Tongue (tissue), 1 donor: ENCODE measurements at regions not wholly inside any gene's neighbourhood (a gene's known extent, or its start where the extent isn't known, plus 50 kb on each side); places are given as distances from the start of the nearest gene placed in this dataset.
A peak's percentile ranks its signal among the peaks of the same experiment; 100 is the strongest.
"Not testable (repeated sequence)": the region's sequence is repeated elsewhere in the genome, so short reads cannot be mapped to it uniquely, and the experiment has no call there.

Experiments used
- DNase-seq: peaks from one replicate; pipeline ENCODE4 v3.0.0-alpha.2; 2015

DNA sequence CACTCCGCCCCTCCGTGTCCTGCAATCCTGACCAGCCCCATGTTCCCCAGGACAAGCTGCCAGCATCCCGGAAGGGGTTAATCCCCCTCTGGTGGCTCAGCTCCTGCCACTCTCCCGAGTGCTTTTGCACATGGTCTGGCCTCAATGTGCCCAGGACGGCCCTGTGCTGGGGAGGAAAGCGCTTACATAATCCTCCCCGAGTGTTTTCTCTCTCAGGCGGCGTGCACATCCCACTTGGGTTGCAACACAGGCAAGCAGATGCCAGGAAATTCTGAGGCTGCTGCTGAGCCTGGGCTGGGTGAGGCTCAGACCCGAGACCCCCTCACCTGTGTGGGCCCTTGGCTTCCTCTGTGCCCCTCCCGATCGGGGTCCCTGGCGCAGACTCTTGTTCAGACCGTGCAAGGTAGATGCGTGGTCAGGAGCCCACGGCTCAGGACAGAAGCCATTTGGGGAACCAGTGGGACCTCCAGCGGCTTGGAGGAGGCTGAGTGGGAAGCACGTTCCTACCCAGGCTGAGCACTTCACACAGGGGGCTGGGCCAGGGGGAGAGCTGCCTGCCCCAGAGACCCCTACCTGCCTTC, 144.7 kb downstream of the LAT start:
- DNase-seq, result not testable (repeated sequence)

DNA sequence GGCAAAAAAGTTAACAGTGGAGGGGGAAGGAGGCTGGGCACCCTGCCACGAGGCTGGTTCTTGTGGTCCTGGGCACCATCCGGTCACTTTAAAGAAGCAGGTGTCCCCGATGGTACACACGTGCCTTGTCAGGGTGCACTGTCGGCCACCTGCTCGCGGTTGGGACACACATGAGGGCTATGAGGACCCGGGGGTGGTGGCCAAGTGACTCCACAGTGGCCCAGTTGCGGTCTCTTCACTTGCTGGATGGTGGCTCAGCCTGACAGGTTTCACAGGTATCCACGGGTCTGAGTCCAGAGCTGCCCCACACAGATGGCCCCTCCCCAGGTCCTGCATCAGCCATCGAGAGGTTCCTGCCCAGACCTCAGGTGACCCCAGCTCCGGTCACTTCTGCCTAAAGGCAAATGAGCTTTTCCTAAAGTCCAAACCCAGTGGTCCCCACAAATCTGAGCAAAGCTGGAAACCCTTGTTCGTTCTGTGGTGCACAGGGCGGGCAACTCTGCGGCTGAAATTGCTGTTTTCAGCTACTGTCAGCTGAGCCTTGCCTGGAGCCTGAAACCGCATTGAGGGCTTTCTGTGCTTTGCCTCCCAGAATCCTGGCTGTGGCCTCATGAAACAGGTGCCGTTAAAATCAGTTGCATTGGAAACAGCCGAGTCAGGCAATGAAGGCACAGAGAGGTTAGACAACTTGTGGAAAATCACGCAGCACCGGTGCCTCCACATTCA, 144.0 kb downstream of the LAT start:
- DNase-seq, result not testable (repeated sequence)

DNA sequence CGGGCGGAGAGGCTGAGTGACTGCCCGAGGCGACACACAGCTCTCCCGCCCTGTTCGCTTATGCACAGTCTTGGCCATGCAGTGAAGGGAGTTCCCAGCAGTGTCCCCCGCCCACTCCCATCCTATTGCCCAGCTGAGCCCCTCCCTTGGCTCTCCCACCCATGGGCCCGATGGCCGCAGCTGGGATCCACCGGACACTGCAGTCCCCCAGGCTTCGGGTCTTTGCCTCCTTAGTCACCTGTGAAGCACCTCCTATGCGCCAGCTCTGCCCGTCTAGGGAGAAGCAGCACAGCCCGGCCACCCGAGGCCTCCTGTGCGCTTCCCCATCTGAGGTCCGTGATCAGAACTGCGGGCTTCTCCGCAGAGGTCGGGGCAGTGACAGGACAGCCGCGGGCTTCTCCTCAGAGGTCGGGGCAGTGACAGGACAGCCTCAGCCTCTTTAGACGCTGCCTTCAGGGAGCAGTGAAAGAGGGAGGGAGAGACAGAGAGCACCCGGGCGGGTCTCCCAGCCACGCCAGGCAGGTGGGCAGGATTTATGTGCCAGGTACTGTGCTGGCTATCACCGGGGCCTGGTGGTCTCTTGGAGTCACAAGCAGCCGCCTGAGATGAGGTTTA, 143.1 kb downstream of the LAT start:
- not testable (repeated sequence) for DNase-seq

DNA sequence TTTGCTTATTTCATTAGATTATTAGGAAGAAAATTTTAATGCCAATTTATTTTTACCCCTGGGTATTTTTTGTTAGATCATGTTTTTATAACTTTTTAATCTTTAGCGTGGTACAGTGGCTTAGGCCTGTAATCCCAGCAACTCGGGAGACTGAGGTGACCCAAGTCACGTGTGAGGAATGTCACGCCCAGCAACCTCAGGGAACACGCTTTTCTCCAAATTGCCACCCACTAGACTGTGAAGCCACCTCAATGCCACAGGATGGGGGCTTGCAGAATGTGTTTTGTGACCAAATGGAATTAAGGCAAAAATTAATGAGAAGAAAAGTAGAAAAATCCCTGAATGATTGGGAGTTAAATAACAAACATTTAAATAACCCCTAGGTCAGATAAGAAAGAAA, 141.8 kb downstream of the LAT start:
- no peak for DNase-seq

DNA sequence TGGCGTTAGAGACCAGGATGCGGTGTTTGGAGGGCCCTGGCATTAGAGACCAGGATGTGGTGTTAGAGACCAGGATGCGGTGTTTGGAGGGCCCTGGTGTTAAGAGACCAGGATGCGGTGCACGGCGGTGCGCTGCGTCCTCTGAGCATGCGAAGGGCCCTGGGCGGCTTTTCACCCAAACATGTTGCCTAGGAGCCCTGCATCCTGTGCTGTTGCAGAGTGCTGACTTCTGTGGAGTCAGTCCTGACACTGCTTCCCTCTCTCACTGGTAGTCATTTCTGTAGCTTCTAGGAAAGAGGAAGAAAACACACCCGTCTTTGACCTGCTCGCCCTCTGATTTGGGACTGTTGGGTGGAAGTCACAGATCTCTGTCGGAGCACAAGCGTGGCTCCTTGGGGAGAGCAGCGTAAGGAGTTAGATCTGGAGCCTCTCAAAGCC, 141.2 kb downstream of the LAT start:
- DNase-seq, result no peak

DNA sequence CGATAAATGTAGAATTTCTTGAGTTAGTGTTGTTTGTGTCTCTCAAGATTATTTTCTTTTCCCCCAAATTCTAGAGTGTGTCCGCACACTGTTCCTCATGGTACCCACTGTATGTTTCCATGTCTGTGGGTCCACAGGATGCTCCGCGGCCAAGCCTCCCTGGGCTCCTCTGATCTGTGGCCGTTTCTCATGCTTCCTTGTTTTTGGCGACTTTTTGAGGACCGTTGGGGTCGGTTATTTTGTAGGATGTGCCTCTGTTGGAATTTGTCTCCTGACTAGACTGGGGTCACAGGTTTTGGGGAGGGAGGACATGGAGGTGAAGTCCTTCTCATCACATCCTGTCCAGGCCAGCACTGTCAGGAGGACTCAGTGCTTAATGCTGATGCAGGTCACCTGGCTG, 140.0 kb downstream of the LAT start:
- no peak for DNase-seq

DNA sequence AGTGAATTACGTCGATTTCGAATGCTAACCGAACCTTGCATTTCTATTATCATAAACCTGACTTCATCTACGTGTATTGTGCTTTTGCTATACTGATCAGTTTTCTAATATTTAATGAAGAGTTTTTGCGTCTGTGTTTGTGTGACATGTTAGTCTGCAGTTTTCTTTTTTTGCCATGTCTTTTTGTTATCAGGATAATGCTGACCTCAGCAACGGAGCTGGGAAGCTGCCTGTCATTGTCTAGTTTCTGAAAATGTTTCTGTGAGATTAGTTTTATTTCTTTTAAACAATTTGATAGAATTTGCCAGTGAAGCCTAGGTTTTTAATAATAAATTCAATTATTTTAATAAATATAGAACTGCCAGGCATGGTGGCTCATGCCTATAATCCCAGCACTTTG, 139.3 kb downstream of the LAT start:
- not testable (repeated sequence) for DNase-seq

DNA sequence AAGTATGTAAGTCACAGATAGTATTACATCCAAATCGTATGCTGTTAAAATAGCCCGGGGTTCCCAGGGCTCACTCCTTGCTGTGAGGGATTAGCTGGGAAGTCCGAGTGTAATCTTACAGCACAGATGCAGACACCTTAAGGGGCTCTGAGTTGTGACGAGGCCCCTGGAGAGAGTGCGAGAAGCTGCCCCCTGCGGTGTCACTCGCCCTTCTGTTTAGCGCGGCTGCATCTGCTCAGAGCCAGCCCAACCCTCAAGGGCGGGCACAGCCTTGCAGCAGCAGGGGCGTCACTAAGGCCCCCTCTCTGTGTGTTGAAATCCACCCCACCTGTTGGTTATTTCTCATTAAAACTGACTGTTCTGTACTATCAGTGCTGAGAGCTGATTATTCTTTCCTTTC, 135.8 kb downstream of the LAT start:
- DNase-seq, result peak; percentile 42

DNA sequence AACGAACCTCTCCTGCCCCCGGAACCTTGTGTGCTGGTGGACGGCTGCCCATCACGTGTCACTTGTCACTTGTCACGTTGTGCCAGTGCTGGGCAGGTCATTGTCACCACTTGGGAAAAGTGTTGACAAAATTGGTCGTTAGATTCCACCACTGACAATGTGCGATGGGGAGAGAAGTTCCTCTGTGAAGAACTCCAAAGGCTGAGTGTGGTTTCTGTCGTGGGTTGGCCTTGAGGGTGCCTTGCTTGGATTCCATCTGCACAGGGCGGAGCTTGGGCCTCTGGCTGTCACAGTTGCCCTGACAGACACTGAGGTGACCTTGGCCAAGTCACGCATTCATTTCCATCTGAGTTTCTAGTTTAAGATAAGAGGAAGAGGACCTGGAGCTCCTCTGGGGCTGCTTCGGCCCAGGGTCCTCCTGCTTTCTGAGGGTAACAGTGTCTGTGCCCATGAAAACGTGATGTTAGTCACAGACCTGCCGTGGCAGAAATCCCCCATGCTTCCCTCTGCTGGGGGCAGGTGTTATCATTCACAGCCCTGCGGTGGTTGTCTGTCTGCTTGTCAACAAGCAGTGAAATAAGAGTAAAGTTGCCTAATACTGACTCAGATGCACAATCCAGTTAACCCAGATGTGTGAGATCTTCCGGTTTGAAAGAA, 133.6 kb downstream of the LAT start:
- DNase-seq, result not testable (repeated sequence)

DNA sequence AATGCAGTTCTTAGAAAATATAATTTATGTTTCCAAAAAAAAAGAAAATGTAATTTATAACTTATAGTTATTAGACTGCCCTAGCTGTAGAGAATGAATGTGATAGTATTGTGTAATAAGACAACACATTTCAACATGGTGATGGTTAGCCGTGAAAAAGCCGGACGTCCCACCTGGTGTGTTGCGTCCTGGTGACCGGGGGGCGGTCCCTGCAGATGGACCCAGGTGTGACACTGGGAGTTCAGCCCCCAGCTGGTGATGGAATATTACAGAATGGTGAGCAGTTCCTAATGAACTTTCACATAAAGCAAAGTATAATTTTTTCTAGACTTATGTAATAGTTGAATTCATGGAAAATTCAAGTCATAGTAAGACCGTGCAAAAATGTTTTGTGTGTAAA, 132.8 kb downstream of the LAT start:
- DNase-seq, result no peak

DNA sequence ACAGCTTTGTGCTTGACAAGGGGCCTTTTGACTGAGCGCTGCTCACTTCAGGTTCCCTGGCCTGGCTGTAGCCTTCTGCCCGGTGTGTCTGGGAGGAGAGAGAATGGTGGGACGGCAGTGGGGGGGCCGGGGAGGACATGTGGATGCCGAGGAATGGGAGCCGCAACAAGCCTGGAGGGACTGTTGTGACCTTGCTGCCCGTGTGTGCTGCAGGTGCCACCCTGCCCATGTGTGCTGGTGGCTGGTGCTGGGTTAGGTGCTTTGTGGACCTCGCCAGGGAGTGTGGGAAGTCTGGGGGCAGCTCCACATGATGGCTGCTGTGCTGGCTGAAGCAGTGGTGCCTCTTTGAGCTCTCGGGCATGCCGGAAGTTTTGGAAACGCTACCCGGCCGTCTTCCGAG, 132.1 kb downstream of the LAT start:
- no peak for DNase-seq

DNA sequence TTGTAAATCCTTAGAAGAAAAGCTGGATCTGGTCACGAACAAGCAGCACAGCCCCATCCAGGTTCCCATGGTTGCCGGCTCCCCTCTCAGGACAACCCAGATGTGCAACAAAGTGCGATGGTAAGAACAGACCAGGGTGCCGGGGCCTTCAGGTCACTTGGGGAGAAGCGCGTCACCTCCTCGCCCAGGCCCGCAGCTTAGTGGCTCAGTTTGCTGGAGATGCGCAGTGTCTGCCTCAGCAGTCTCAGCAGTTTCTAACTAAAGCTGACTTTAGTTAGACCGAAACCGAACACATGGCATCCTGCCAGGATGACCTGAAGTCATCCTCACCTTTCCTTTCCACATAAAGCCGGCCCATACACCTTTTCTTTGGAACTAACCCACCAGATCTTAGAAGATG, 131.4 kb downstream of the LAT start:
- not testable (repeated sequence) for DNase-seq

DNA sequence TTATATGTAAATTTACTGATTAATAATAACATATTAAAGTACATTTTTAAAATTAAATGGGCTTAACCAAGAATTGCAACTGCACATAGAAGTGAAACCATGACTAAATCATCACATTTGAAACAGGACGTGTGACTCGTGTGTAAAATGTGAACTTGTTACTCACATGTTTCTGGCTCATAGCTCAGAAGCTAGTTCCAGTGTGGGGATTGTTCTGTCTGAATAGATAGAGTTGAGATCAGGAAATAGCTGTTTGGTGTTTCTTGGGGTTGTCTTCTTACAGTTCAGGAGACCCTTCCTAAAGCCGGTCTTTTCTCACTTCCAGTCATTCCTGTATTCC, 130.9 kb downstream of the LAT start:
- DNase-seq, result peak; percentile 35

DNA sequence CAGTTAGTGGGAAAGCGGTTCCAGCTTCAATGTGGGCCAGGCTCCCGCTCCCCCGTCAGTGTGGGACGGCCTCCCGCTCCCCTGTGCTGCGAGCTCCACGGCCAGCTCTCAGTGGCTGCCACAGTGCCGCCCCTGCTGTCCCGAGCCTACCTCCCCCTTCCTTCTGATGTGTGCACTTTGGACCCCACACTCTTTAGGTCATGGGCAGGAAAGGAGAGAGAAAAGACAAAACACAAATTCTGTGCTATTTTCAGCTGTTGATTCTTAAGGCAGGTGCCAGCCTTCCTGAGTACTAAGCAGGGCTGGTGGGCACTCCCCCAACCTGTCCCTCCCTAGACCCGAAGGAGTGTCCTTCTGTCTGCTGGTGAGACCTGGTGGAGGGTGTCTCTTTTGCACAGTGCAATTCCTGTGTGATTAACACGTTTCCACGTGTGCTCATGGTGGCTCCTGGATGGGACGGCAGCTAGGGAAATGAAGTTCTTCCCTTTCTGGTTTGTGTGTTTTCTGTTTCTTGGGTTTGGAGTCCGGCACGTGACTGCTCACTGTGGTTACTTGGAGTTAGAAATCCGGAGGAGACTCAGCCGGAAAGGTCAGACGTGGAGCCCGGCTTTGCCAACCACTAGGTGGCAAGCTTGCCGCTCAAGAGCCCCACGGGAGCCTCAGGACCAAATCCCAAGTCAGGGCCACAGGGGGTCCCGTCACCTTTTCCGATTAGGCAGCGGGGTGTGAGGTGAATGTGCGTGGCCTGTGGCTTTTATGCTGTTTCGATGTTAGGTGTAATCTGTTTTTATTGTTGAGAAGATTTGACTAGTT, 130.3 kb downstream of the LAT start:
- DNase-seq, result peak; percentile 37

DNA sequence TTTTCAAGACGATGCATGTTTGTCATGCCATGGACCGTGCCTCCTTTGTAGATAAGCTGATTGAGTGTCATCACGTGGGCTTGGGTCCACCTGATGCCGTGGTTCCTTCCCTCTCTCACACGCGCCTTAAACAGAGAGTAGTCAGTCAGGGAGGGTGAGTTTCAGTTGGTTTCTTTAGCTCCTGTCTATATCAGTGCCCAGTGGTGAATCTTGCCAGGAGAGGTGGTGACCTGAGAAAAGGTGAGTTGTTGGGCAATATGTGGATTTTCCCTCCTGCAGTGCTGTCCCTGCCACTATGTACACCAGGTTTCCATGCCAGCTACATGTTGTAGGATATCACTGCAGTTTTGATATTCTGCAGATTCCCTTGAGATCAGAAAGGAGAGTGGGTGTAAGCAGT, 129.7 kb downstream of the LAT start:
- no peak for DNase-seq

DNA sequence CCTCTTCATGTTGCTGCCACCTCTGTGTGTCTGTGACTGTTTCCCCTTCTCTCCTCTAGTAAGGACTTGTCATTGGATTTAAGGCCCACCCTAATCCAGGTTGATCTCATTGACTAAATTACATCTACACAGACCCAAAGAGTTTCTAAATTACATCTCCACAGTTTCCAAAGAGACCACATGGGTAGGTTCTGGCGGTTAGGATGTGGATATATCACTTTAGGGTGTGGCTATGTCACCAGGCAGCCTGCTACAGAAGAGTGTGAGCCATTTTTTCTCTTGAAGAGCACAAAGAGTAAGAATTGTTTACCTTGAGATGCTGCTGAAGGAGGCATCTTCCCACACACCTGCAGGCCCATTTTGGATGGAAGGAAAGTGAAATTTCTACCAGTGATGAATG, 128.6 kb downstream of the LAT start:
- not testable (repeated sequence) for DNase-seq

DNA sequence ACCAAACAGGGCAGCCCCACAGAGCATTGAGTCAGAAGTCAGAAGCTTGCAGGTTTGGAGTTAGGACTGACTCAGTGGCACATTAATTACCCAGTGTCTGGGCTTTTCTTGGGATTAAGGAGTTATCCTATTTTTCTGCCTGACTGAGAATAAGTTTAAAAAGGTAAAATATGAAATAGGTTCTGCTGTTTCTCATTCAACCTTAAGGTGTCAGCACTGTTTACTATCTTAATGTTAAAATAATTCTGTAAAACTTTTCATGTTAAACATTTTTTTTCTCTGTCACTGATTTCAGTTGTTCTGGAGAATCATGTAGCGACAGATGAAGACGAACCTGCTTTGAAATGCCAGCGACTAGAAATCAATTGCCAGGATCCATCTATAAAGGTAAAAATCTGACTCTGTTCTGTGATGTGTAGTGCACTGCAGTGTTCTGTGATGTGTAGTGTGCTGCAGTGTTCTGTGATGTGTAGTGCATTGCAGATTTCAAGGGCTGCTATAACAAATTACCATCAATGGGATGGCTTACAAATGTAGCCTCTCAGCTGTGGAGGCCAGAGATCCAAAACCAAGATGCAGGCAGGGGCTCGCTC, 128.0 kb downstream of the LAT start:
- DNase-seq, result no peak

DNA sequence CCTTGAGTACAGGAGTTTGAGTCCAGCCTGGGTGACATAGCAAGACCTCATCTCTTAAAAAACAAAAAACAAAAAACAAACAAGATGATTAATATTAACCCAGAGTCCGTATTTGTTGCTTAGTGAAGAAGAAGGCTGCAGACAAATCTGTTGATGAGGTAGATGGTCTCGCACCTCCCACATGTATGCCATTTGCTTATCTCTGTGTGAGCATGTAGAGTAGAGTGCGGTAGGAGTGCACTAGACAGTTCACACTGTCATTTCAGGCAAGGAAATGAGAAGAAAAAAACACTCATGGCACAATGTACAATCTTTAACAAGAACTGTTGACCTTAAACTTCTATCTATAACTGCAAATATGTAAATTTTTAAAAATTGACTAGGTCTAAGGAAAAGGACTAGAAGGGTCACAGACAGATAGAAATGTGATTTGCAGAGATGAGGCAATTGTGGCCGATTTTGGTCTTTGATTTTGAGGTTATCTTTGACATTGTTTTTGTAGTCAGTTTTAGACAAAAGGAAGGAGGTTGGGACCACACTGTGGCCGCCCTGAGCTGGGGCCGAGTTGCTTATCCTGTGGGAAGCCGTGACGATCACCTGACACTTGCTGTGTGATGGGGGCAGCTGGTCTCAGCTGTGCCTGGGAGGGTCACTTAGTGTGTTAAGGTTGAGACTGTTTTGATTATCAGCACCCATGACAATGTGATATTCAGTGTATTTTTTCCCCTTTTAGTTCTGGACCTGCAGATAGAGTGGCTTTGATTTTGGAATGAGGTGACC, 127.2 kb downstream of the LAT start:
- peak; percentile 65 for DNase-seq

DNA sequence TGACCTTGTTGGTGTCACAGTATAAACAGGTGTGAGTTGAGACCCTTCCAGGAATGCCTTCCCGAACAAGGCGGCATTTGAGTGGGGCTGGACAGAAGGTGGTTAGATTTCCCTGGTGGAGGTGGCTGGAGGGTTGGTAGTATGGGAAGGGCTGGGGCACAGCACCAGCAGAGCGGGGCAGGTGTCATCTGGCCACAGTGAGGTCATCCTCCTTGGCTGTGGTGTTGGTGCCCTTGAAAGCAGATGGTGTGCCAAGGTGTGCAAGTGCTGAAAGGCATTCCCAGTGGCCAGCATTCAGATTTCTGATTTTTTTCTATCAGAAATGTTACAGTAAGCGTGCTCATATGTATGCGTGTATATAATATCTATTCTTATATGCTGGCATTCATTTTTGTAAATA, 126.6 kb downstream of the LAT start:
- DNase-seq, result no peak

DNA sequence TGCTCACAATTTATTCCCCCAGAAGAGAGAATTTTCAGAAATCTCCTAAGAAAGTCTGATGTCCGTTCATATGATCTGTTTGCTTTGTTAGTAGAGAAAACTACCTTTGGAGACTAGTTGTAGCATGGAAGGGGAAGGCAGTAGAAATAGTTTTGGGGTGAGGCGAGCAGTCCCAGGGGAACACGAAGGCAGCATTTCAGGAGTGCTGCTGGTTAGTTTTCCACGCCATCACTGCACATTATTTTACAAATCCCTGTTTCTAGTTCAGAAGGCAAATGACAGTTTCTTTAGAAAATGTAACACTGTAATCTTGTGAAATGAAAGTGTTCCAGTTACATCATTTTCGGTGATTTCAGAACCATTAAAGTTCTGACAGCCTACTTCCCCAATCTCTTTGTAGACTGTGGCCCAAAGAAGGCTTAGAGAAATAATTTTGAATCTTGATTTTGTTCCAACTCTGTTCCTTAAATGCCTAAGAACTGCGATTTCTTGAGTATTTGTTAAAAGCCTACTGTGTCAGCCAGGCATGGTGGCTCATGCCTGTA, 123.8 kb downstream of the LAT start:
- DNase-seq, result not testable (repeated sequence)

DNA sequence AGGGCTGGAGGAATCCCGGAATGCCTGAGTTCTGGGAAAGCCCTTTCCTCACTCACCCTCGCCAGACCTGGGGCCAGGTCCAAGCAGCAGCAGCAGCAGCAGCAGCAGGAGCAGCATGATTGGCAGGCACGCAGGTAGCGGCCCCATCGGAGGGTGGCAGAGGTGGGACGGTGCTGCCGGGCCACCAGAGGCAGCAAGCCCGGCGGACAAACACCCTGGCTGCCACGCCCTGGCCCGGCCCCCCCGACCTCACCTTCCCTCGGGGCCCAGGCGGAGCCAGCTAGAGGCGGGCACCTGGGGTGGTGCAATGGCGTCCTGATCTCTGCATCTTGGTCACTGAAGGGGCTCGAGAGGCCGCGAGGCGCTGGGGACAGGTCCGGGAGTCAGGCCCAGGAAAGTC, 122.4 kb downstream of the LAT start:
- no peak for DNase-seq
